ENCODE measurements at regions not wholly inside any gene's neighbourhood (a gene's known extent, or its start where the extent isn't known, plus 50 kb on each side); places are given as distances from the start of the nearest gene placed in this dataset.

DNA sequence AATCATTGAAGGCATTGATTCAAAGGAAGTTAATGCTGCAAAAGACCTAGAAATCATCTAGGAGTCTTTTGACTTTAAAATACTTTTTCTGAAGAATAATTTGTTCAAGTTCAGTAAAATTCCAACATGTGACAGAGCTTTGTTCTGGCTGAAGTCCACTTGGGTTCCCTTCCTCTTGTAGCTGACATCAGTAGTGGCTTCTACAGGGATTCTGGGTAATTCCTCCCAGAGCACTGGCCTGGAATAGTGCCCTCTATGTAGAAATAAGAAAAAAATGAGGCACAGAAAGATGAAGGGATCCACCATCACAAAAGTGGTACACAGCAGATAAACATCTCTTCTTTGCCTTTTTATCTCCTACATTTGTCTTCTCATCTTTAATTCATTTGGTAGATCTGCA, 548.1 kb downstream of the LTN1 start:
- no peak for DNase-seq

DNA sequence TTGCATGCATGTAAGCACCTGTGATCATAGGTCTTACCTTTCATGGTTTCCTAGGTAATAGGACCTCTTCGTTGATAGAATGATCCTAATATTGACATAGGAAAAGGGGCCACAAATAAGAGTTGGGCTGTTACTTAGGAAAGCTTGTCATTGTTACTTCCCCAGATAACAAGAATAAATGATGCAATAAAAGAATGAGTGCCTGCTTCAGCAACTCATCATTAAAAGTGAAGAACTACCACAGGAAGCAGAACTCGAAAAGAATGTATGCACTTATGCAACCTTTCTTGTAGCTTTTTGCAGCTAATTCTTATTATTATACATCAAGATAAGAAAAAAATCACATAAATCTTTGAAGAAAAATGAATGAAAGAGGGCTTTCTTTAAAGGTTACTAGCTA, 548.6 kb downstream of the LTN1 start:
- no peak for DNase-seq

DNA sequence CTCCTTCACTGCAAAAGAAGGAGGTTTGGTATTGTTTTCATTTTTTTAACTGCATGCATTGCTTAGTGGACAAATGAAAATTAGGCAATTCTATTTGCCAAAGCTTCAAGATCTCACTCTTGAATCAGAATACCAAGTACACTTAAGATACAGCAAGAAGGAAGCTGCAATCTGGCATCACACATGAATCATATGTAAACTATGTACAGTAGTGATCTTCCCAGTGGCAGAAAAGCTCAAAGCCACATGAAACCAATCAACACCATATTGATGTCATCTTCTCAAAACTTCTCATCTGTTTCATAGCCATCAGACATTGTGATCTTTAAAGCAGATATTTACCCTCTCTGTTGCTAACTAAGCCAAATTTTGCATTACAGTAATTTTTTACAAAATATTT, 550.1 kb downstream of the LTN1 start:
- no peak for DNase-seq

DNA sequence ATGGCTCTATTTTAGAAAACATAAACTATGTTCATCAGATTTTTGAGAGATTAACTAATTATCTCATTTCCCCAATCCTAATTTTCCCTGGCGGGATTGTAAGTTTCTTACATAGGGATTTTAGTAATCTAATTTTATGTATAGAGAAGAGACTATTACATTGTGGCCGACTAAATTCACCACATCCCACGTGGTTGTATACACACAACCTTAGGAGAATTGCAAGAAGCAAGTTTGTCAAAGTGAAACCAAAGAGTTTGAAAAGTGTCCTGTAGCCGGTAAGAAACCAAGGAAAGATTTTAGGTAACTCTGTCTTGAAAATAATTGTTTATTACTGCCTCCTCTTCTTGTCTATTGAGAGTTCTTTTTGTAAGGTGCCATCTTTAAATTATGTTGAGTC, 550.6 kb downstream of the LTN1 start:
- DNase-seq, result no peak

DNA sequence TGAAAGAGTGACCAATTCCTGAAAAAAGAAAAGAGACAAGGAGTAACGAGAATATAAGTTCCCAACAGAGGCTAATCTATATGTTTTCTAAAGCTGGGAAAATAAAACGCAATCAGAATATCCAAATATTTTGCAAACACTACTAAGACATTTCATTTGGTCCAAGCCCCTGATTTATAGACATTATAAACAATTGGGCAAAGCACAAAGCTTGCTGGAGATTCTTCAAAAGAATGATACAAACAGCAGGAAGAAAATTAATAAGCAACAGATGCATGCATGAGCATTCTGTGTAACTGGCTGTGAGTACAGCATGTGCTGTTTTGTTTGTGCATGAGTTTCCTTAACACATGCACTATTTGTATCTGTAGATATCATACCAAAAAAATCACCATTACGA, 552.9 kb downstream of the LTN1 start:
- DNase-seq, result no peak

DNA sequence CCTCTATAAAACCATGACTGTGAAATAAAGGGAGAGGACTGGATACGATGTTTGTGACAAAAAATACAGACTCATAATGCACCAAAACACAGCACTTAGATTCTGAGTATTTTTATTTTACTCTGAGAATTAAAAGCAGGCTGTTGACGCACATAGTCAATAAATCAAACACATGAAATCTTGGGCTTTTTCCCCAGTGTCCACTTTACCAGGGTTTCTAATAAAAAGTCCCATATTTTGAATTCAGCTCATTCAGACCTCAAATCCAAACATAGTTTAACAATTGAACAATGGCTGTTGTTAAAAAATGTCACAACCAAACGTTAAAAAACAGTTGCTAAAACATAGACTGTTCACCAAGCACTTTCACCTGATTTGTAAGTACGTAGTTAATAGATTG, 553.4 kb downstream of the LTN1 start:
- no peak for DNase-seq

DNA sequence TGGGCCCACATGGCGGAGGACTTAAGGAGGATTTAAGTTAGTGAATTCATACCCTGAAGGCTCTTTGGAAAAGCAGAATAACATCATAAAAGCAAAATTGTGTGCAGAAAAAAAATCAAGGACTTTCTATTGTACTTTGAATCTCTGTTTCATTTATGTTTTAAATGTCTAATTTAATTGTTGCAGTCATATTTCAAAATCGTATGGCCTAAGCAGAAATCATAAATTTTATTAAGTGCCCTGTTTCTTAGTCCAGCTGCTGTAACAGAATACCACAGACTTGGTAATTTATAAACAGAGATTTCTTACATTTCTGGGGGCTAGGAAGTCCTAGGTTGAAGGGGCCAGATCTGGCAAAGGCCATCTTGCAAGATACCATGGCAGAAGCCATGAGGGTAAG, 555.6 kb downstream of the LTN1 start:
- no peak for DNase-seq

DNA sequence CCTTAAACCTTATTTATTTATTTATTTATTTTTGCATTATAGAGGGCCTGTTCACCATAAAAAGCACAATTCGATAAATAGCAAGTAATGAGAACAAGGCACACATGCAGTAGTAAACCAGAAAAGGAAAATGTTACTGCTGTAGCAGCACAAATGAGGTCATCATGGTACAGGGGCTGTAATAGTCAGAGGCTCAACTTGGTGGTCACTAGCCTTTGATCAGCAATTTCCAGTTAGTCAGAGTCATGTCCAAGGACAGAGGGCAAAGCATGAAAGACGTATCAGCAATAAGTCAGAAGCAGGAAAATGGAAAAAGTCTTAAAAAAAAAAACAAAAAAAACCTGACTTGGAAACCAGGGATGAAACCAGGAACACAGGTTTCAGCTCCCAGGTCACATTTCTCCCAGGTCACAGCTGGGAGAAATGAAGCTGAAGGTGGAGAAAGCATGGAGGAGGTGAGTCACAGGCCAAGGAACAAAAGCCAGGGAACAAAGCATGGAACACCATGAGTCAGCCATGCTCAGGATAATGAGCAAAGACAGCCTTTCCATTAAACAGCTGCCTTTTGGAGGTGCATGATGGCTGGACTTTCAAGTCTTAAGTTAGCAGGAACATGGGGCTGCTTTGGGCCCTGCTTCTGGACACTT, 556.3 kb downstream of the LTN1 start:
- DNase-seq, result no peak

DNA sequence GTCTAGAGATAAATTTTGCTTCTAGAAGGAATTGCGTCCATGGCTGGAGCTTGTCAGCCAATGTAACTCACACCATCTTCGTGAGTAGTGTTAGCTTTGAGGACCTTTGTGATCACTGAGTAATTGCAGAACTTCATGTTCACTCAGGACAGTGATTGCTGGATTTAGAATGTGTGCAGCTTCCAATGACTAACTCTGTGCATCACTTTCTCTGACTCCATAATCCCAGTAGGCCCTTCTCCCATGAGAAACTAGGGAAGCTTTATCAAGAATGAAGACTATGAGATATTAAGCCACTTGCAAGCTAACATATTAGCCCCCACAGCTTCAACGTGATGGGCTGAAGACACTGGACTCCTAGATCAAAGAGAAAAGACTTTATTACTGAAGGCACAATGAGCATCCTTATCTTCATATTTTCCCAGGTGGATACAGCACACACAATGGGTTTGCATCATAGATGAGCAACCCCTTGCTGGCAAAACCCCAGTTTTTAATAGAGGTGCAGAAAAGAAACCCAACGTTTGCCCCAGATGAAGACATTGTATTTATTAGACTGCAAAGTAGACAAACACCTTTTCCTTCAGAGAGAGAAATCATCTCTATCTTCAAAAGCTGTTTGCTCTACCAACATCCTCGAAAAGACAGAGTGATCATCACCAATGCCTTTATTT, 561.0 kb downstream of the LTN1 start:
- no peak for DNase-seq

- DNase-seq, result no peak
These were observed 561.7 kb downstream of the LTN1 start for GRCh38 chr21:28431022-28431421.

GRCh38 chr21:28429161-28429560, 563.5 kb downstream of the LTN1 start:
- DNase-seq, result no peak

DNA sequence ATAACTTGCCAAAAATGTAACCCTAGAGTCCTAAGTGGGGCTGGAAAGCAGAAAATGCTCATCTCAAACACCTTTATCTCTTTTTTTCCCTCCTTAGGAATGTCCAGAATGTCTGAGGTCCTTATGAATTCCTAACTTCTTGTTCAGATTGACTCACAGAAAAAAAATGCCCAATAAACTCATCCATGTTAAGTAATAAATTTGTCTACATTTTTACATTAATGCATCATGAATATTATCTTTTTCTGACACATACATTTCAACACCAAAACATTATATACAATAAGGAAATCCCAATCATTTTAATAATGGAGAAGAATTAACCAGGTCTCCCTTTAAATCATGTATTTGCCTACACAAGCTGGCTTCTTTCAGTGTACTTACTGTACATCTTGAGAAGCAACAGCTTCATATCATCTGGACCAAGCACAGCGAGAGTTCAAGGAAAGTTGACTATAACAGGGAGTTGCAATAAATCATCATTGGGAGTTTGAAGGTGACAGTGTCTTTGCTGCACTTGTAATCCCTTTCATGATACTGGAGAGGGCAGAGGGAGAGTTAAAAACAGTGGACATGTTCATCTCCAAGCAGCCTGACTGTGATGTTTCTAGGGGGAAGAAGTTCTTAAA, 565.2 kb downstream of the LTN1 start:
- no peak for DNase-seq

DNA sequence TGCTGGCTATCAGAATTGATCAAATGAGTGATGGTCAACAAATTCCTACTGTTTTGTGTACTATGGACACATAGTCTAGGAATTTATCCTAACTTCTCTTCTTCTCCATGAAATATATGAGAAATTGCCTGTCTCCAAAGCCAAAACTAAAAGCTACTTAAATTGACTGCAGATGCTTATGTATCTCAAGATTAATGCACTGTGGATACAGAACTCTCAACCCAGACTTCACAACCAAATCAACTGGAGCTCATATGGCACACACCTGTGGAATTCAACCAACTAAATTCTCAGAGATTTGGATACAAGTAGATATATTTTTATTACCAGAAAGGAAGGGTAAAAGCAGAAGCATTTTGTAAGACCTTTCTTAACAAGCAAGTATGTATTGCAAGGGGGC, 566.1 kb downstream of the LTN1 start:
- no peak for DNase-seq

- no peak for DNase-seq
These were observed 569.0 kb downstream of the LTN1 start for GRCh38 chr21:28423521-28424190.

- DNase-seq, result no peak
These were observed 570.8 kb downstream of the LTN1 start for GRCh38 chr21:28421716-28422524.

GRCh38 chr21:28419811-28420210, 572.9 kb downstream of the LTN1 start:
- DNase-seq, result no peak

- DNase-seq, result no peak
These were observed 573.8 kb downstream of the LTN1 start for GRCh38 chr21:28418726-28419514.

DNA sequence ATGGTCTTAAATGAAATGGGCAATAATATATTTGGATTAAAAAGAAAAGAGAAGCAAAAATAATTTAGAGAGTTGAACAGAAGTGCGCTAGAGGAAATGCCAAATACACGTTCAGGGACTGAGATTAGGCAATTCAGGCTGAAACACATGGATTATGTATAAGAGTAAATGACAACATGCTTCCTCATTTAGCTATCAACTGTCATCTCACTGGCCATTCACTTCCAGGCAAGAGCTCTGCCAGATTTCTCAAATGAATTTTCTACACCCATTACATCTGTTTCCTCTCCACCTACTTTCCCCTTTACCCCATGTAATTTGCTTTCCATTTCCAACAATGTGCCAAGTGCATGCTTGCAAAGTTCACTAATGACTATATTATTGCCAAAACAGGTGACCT, 582.4 kb downstream of the LTN1 start:
- no peak for DNase-seq

DNA sequence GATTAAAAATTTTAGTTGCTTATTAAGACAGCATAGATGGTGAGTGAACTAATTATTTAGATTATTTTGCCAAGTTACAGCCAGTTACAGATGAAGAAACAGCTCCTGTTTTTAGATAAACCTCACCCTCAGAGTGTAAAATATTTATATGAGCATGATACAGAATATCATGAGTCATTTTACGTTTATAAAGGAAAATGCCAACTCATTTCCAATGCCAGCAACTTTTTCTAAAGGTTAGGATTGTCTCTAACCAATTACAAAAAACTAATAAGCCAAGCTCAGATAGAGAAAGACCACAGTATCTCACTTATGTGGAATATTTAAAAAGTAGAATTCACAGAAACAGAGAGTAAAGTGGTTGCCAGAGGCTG, 590.1 kb downstream of the LTN1 start:
- DNase-seq, result no peak

DNA sequence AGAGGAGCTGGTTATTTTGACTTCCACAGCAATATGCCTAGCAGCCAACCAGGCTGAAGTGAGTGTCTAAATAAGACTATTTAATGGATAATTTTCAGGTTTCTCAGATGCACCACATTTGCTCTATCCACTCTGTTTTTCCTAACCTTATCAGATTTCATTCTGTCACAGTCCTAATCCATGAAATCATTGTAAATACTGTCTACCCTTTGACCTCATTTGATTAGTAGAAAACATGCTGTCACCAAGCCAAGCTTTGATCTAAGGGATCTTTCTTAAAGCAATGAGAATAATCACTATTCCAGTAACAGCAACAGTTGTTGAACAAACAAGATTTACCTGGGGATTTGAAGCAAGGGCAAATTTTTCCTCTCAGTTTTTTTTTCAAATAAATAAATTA, 595.6 kb downstream of the LTN1 start:
- no peak for DNase-seq

- DNase-seq, result no peak
These were observed 596.3 kb downstream of the LTN1 start for GRCh38 chr21:28396421-28396820.

GRCh38 chr21:28393279-28393678, 599.4 kb downstream of the LTN1 start:
- no peak for DNase-seq
